ENCODE measurements at regions not wholly inside any gene's neighbourhood (a gene's known extent, or its start where the extent isn't known, plus 50 kb on each side); places are given as distances from the start of the nearest gene placed in this dataset.
"Not testable (repeated sequence)": the region's sequence is repeated elsewhere in the genome, so short reads cannot be mapped to it uniquely, and the experiment has no call there.

- DNase-seq (ENCODE audit: low spot score): no peak
These were observed 500.8 kb downstream of the NPIPA7 start for GRCh38 chr16:16879567-16880251.

GRCh38 chr16:16881814-16882213, 502.9 kb downstream of the NPIPA7 start:
- no peak for DNase-seq (ENCODE audit: low spot score)

GRCh38 chr16:16882766-16883165, 503.8 kb downstream of the NPIPA7 start:
- no peak for DNase-seq (ENCODE audit: low spot score)

- DNase-seq (ENCODE audit: low spot score): no peak
These were observed 505.5 kb downstream of the NPIPA7 start for GRCh38 chr16:16884451-16884850.

- DNase-seq (ENCODE audit: low spot score): no peak
These were observed 508.3 kb downstream of the NPIPA7 start for GRCh38 chr16:16887193-16887592.

GRCh38 chr16:16890964-16891363, 512.0 kb downstream of the NPIPA7 start:
- no peak for DNase-seq (ENCODE audit: low spot score)

- no peak for DNase-seq (ENCODE audit: low spot score)
These were observed 525.7 kb downstream of the NPIPA7 start for GRCh38 chr16:16904601-16905000.

GRCh38 chr16:16905850-16906249, 526.9 kb downstream of the NPIPA7 start:
- no peak for DNase-seq (ENCODE audit: low spot score)

- DNase-seq (ENCODE audit: low spot score): no peak
These were observed 528.1 kb downstream of the NPIPA7 start for GRCh38 chr16:16907089-16907488.

GRCh38 chr16:16908077-16908476, 529.1 kb downstream of the NPIPA7 start:
- no peak for DNase-seq (ENCODE audit: low spot score)

- DNase-seq (ENCODE audit: low spot score): no peak
These were observed 530.2 kb downstream of the NPIPA7 start for GRCh38 chr16:16909126-16909525.

GRCh38 chr16:16910666-16911065, 531.7 kb downstream of the NPIPA7 start:
- DNase-seq (ENCODE audit: low spot score): no peak

GRCh38 chr16:16915771-16916170, 536.8 kb downstream of the NPIPA7 start:
- no peak for DNase-seq (ENCODE audit: low spot score)

- no peak for DNase-seq (ENCODE audit: low spot score)
These were observed 538.3 kb downstream of the NPIPA7 start for GRCh38 chr16:16917191-16917785.

- no peak for DNase-seq (ENCODE audit: low spot score)
These were observed 544.5 kb downstream of the NPIPA7 start for GRCh38 chr16:16923479-16923878.

GRCh38 chr16:16924613-16925012, 545.7 kb downstream of the NPIPA7 start:
- no peak for DNase-seq (ENCODE audit: low spot score)

- no peak for DNase-seq (ENCODE audit: low spot score)
These were observed 545.3 kb downstream of the XYLT1 start for GRCh38 chr16:16925432-16925831.

- DNase-seq (ENCODE audit: low spot score): no peak
These were observed 542.1 kb downstream of the XYLT1 start for GRCh38 chr16:16928532-16929109.

- DNase-seq (ENCODE audit: low spot score): no peak
These were observed 540.3 kb downstream of the XYLT1 start for GRCh38 chr16:16930309-16931000.

GRCh38 chr16:16933861-16934260, 536.9 kb downstream of the XYLT1 start:
- no peak for DNase-seq (ENCODE audit: low spot score)

- DNase-seq (ENCODE audit: low spot score): no peak
These were observed 536.1 kb downstream of the XYLT1 start for GRCh38 chr16:16934660-16935059.

- DNase-seq (ENCODE audit: low spot score): not testable (repeated sequence)
These were observed 534.9 kb downstream of the XYLT1 start for GRCh38 chr16:16935909-16936308.

- DNase-seq (ENCODE audit: low spot score): no peak
These were observed 533.2 kb downstream of the XYLT1 start for GRCh38 chr16:16937576-16937975.
